Tongue (tissue), 1 donor: ENCODE measurements at regions not wholly inside any gene's neighbourhood (a gene's known extent, or its start where the extent isn't known, plus 50 kb on each side); places are given as distances from the start of the nearest gene placed in this dataset.
"Not testable (repeated sequence)": the region's sequence is repeated elsewhere in the genome, so short reads cannot be mapped to it uniquely, and the experiment has no call there.

Source experiments
- DNase-seq: peaks from one replicate; pipeline ENCODE4 v3.0.0-alpha.2; 2015

- DNase-seq, result no peak
Measured at GRCh38 chr10:26355241-26355640, 82.9 kb upstream of the APBB1IP start.

DNA sequence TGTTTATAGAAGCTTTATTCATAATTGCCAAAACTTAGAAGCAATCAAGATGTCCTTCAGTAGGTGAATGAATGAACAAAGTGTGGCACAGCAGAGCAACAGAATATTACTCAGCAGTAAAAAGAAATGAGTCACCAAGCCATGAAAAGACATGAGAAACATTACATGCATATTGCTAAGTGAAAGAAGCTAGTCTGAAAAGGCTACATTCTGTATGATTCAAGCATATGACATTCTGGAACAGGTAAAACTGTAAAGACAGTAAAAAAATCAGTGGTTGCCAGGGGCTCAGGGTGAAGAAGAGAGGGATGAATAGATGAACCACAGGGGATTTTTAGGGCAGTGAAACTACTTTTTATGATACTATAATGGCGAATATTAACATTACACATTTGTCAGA is 80.9 kb upstream of the APBB1IP start:
- DNase-seq, result no peak

DNA sequence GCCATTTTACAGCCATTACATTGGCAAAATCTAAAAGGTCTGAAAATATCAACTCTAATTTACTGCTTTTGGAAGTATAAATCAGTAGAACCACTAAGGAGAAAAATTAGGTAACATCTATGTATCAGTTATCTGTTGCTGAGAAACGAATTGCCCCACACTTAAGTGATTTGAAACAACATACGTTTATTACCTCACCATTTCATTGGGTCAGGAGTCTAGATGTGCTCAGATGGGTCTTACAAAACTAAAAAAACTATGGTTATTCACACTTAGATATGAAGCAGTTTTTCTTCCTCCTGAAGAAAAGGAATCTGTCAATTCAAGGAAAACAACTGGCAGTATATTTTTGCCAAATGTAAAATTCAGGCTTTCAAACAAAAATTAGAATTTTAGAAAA is 80.1 kb upstream of the APBB1IP start:
- DNase-seq, result no peak

GRCh38 chr10:26359670-26360069 is 78.5 kb upstream of the APBB1IP start:
- no peak for DNase-seq

GRCh38 chr10:26361351-26361750 is 76.8 kb upstream of the APBB1IP start:
- no peak for DNase-seq

DNA sequence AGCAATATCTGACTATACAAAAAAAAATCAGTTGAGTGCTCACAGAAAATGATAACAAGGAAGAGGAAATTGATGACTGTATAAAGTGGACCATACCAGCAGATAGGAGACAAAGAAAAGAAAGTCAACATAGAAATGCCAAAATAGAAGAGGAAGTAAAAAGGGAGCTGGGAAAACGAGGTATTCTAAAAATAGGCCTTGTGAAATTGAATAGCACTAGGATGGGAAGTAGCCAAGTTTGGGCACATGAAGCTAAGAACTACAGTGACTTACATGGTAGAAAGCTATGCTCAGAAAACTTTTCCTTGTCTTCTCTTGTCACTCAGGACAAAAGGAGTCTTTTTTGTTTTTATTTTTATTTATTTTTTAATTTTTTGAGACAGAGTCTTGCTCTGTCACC is 76.2 kb upstream of the APBB1IP start:
- DNase-seq, result no peak

GRCh38 chr10:26365681-26366358 is 72.3 kb upstream of the APBB1IP start:
- no peak for DNase-seq

GRCh38 chr10:26367035-26367434 is 71.1 kb upstream of the APBB1IP start:
- not testable (repeated sequence) for DNase-seq

- DNase-seq, result peak; percentile 65
Measured at GRCh38 chr10:26367771-26368170, 70.4 kb upstream of the APBB1IP start.

DNA sequence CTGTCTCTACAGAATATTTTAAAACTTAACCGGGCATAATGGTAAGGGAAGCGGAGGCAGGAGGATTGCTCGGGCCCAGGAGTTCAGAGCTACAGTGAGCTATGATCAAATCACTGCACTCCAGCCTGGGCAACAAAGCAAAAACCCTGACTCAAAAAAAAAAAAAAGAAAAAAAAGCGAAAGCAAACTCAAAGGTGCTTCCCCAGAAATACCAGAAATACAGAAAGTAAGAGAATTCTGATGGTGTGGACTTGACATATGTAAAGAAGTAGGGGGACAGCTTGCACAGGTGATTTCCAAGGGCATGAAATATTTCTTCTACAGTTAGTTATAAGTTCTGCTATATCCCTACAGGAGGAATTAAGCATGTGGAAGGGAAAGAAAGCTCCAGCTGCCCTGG is 69.7 kb upstream of the APBB1IP start:
- DNase-seq, result no peak

- no peak for DNase-seq
Measured at GRCh38 chr10:26372513-26373354, 65.4 kb upstream of the APBB1IP start.

GRCh38 chr10:26374426-26374825 is 63.7 kb upstream of the APBB1IP start:
- DNase-seq, result no peak

GRCh38 chr10:26377224-26377810 is 60.8 kb upstream of the APBB1IP start:
- DNase-seq, result not testable (repeated sequence)

DNA sequence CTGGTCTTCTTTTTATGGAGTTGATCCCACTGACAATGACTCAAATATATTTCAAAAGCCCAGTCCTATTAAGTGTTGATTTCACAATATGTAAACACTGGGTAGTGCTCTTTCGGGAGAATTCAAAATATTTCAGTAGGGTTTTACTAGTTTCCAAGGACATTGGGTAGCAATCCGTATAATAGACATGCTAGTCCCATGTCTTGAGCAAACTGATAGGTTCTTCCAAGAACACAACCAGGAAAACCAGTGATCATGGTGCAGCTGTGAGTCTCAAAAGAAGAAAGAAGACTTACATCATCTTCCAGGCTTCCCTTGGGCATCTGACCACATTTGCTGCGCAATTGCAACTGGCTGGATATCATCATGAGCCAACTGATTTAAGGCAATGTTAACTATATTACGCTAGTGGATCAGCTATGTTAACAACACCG is 59.3 kb upstream of the APBB1IP start:
- DNase-seq, result no peak

- no peak for DNase-seq
Measured at GRCh38 chr10:26380815-26381214, 57.3 kb upstream of the APBB1IP start.

DNA sequence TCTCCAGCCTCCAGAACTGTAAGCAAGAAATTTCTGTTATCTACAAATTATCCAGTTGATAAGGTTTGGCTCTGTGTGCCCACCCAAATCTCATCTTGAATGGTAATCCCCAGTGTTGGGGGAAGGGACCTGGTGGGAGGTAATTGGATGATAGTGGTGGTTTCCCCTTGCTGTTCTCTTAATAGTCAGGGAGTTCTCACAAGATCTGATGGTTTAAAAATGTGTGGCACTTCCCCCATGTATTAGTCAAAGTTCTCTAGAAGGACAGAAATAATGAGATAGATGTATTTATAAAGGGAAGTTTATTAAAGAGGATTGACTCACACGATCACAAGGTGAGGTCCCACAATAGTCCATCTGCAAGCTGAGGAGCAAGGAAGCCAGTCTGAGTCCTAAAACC is 56.2 kb upstream of the APBB1IP start:
- DNase-seq, result no peak

- DNase-seq, result no peak
Measured at GRCh38 chr10:26384600-26384999, 53.5 kb upstream of the APBB1IP start.

DNA sequence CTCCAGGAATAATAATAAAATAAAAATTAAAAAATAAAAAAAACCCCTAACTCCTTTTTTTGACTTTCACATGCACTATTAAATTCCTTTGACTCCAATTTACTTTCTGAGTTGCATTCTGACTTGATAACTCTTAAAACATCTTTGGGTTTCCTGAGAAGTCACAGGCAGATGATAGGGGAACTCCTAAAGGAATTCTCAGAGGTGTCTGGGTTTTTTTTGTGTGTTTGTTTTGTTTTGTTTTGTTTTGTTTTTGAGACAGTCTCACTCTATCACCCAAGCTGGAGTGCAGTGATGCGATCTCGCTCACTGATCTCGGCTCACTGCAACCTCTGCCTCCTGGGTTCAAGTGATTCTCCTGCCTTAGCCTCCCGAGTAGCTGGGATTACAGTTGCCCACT is 52.7 kb upstream of the APBB1IP start:
- DNase-seq, result no peak

GRCh38 chr10:26386781-26387180 is 51.4 kb upstream of the APBB1IP start:
- DNase-seq, result no peak
